DMS53 treated with DMSO at 0.1 percent for 48 hours (cell line): ENCODE measurements at regions not wholly inside any gene's neighbourhood (a gene's known extent, or its start where the extent isn't known, plus 50 kb on each side); places are given as distances from the start of the nearest gene placed in this dataset.

Experiments used
- DNase-seq: peaks from one replicate; lab custom pipeline; 2025; ENCODE audit not compliant: unreplicated experiment; lab: John Stamatoyannopoulos, UW

- DNase-seq: no peak
These were observed 250.8 kb upstream of the OSR1 start for GRCh38 chr2:19609266-19609665.

DNA sequence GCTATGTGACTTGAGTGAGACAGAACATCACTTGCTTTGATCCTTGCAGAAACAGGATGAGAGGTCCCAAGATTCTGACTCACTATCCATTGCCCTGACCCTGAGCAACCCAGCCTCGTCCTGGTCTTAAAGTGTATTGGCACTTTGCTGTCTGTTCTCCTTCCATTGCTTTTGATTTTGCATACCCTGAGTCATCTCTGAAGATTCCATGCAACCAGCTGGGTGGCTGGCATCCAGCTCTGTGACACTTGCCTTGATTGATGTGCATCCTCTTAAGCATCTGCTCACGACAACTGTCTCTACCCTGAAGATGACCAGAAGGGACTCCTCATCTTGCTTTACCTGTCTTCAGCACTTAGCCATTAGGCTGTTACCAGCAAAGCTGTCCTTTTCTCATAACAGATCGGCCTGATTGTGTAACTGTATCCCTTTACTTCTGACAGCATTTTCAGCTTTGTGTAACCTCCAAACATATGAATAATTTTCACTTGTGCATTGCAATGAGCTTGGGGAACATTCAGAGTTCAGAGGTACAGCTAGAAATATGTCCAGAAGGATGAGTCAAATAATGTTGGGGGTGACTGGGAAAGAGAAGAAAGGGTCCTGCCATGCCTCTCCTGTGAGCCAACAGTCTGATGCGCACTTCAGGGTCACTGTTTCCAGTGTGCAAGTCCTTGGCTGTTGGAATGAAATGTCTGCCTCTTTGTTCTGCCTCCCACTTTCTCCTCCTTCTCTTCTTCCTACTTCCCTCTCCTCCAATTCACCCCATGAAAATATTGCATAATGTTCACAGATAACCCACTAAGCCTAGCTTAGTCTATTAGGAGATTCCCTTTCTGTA is 249.7 kb upstream of the OSR1 start:
- DNase-seq: no peak

- no peak for DNase-seq
These were observed 249.0 kb upstream of the OSR1 start for GRCh38 chr2:19607400-19607799.

DNA sequence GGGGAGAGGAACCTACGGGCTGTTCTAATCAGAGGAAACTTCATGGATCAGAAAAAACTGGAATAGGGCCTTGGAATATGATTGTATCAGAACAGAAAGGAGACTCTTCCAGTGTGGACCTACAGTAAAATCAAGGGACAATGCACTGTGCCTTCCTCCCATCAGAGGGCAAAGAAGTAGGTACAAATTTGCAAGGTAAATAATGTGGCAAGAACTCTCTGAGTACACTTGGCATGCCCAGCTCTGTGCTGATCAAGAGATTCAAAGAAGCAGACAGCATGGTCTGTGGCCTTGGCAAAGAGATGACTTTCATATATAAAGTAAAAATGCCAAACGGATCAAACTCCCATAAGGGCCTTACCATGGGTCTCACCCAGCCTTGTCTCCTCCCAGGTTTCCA is 242.6 kb upstream of the OSR1 start:
- no peak for DNase-seq

- no peak for DNase-seq
These were observed 242.1 kb upstream of the OSR1 start for GRCh38 chr2:19600506-19600905.

DNA sequence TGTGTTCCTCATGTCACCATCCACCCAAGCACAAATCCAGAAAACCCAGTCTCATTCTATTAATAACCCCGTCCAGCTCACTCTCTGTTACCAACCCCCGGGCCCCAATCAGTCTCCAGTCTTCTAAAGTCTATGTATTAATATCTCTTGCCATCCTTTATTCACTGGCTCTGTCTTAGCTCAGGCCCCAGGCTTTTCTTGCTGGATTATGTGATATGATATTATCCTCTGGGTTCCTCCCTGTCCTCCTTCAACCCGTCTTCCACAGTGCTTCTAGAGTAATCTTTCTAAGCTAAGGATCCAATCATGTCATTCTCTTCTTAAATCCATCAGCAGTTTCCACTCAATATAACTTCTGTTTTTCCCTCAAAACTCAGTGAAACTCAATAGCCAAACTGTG is 240.5 kb upstream of the OSR1 start:
- no peak for DNase-seq

DNA sequence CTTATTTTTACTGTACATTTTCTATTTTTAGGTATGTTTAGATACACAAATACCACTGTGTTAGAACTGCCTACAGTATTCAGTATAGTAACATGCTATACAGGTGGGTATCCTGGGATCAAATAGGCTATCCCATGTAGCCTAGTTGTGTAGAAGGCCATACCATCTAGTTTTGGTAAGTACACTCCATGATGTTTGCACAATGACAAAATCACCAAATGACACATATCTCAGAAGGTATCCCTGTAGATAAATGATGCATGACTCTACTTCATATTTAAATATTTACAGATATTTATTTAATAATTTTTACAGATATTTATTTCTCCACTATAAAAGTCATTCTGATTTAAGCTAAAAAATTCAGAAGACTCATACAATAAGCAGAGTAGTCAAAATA is 233.8 kb upstream of the OSR1 start:
- DNase-seq: no peak

GRCh38 chr2:19589791-19590190 is 231.4 kb upstream of the OSR1 start:
- no peak for DNase-seq

DNA sequence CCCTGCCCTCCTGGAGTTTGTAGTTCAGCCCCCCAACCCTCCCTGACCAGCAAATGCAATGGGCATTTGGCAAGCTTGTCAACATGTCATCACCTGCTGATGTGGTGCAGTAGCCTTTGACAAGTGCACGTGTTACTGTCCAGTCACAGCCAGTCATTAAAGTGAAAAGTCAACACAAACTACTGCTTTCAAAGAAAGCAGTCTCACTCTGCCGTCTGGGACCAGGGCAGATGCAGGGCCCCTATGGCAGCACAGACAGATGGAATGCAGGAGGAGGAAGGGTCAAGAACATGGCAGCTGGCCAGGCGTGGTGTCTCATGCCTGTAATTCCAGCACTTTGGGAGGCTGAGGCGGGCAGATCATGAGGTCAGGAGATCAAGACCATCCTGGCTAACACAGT is 222.4 kb upstream of the OSR1 start:
- no peak for DNase-seq

DNA sequence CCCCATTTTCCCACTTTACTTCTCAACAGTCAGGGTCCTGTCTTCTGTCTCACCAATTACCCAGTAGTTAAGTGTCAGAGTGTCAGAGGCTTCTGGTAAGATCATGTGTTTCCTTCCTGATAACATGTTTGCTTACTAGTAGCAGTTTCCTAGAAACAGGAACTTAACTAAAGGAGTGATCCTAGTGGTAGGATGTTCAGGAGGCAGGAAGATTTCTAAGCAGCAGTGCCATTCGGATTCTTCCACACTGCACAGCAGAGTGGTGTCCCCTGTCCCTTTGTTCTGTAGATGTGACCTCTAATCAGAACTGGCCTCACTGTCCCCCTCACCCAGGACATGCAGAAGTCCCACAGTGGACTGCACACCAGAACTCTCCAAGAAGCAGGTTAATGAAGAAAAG is 221.8 kb upstream of the OSR1 start:
- DNase-seq: no peak

GRCh38 chr2:19579461-19579860 is 221.0 kb upstream of the OSR1 start:
- no peak for DNase-seq

- no peak for DNase-seq
These were observed 219.3 kb upstream of the OSR1 start for GRCh38 chr2:19577723-19578122.

GRCh38 chr2:19576411-19576810 is 218.0 kb upstream of the OSR1 start:
- DNase-seq: no peak

- no peak for DNase-seq
These were observed 217.2 kb upstream of the OSR1 start for GRCh38 chr2:19575641-19576040.

DNA sequence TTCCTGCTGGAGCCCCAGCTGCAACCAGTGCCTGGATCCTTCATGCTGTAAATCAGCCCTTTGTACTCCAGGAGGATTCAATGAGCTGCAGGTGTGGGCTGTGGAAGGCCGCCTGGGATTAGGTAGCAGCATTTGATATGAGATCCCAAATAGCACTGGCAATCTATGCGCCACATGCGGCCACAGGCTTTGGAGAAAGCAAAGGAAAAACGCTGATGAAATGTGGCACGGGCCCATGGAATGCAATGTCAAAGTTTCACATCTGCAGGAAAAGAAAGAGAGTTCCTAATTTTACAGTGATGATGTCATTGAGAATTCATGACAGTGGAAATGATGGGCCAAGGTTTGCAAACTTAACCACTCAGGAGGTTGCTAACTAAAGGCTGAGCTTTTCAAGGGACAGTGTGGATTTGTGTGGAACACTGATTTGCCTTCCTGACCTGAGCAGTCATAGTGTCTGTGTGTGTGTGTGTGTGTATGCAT is 216.4 kb upstream of the OSR1 start:
- DNase-seq: no peak

GRCh38 chr2:19573784-19574183 is 215.4 kb upstream of the OSR1 start:
- DNase-seq: no peak

GRCh38 chr2:19571773-19572172 is 213.3 kb upstream of the OSR1 start:
- DNase-seq: no peak

GRCh38 chr2:19569300-19569791 is 210.9 kb upstream of the OSR1 start:
- no peak for DNase-seq

- DNase-seq: no peak
These were observed 210.4 kb upstream of the OSR1 start for GRCh38 chr2:19568809-19569208.

- no peak for DNase-seq
These were observed 202.4 kb upstream of the OSR1 start for GRCh38 chr2:19560785-19561184.

DNA sequence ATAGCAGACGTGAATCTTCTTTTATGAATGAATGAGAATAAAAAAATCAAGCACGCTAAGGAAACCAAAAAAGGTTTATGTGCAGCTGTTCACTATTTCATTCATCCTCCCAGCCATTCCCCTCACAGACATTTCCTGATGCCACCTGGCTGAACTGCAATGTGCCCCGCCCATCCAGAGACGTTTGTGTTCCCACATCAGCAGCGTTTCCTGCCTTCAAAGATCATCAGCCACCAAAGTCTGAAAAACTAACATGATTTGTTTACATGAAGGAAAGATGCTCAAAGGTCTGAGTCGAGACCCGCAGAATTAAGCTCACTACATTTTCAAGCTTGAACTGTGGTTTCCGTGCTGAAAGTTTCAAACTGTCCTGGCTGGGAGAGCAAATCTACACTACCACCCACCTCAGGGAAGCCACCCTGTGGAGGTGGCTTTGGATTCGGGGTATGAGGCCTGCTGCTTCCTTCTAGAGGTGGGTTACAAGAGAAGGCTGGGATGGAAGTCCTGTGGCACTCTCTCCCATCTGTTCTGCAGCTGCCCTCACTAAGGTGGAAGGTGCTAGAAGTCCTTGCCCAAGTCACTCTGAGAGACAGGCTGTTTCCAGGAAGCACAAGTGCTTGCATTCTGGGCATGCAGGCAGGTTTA is 201.3 kb upstream of the OSR1 start:
- DNase-seq: no peak

DNA sequence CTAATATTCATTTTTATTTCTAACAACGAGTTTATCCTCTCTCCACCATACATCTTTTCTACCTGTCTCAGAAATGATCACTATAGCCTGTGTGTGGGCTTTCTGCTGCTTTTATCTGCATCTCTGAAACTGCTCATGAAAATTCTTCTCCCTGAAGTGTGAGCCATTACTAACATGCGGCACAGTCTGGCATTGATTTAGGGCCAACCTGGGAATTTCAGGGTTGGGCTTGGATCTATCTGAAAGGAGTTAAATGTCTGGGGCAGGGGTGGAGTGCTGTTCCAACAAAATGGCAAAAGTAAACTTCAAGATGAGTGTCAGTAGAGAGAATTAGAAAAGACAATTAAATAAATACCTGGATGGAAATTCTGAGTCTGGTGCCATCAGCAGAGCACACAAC is 198.2 kb upstream of the OSR1 start:
- no peak for DNase-seq
